UCSD-AML1 (cell line): ENCODE measurements at regions not wholly inside any gene's neighbourhood (a gene's known extent, or its start where the extent isn't known, plus 50 kb on each side); places are given as distances from the start of the nearest gene placed in this dataset.
"Not testable (repeated sequence)": the region's sequence is repeated elsewhere in the genome, so short reads cannot be mapped to it uniquely, and the experiment has no call there.

ENCODE experiments used
- DNase-seq: peaks from one replicate; lab custom pipeline; 2025; ENCODE audit not compliant: unreplicated experiment; lab: John Stamatoyannopoulos, UW

DNA sequence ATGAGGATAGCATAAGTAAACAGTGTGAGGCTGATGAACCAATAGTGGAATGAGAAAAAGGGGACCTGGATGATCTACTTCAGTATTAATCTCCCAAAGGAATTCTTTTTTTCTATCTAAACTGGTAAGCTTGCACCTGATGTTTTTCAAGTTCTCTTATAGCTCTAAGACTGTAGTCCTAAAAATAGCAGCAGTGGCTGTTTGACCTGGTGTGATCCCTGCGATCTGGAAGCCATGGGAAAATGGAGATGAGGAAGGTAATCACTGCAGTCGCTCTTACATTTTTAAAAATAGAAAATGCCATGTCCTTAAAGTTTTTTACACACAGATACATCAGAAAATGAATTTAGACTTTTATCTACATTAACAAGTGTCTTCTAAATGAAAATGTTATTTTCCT is 926.4 kb upstream of the SLC35B3 start:
- DNase-seq, result no peak

GRCh38 chr6:9360881-9361280 is 925.5 kb upstream of the SLC35B3 start:
- DNase-seq, result no peak

DNA sequence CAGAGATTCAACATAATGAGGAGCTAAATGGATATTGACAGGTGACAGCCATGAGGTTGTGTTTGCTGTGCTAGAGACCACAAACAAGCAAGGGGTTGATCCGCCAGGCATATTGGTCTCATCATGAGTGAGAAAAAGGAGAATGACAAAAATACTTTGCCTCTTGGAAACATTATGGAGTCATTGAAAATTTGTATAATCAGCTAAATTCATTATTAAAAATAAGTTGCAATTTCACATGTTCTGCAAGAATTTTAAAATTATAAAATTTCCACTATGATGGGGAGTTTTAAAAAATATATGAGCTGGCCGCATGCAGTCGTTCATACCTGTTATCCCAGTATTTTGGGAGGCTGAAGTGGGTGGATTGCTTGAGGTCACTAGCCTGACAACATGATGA is 912.3 kb upstream of the SLC35B3 start:
- DNase-seq, result no peak

- DNase-seq, result no peak
These were observed 911.6 kb upstream of the SLC35B3 start for GRCh38 chr6:9346923-9347322.

GRCh38 chr6:9335431-9335830 is 900.1 kb upstream of the SLC35B3 start:
- DNase-seq, result no peak

DNA sequence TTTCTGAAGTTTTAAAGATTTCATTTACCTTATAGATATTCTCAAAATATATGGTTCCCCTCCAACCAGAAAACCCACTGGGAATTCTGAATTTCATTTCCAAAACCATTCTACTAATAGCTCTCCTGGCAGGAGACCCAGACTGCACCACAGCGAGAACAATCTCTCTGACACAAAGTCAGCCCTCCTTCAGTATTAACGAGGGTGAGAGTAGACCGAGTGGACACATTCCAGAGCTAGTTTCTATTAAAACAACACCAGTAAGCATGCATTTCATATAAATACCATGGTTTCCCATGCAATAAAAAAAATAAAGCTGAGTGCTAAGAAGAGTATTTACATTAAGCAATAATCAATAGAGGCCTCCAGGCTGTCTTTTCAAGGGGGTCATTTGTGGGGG is 899.6 kb upstream of the SLC35B3 start:
- DNase-seq, result no peak

DNA sequence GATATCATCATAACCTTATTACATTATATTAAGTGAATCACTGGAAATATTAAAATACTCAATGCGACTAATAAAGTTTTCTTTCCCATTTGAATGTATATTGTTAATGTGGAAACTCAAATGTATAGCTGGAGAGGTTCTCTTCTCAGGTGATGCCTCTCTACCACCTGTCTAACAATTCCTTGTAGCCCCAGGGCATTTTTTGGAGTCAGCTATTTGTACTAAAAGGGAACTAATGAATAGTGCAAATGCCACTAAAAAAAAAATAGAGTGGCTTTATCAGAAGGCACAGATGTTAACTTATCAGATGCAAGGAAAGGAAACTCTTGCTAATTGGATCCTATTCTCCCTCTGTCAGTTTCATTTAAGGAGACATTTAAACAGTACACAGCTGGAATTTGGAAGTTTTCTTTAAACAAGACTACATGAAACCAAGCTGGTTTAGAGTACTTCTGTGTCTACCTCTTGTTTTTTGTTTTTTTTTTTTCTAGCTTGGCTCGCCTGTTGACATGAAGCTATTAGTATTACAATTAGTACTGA is 897.0 kb upstream of the SLC35B3 start:
- no peak for DNase-seq

DNA sequence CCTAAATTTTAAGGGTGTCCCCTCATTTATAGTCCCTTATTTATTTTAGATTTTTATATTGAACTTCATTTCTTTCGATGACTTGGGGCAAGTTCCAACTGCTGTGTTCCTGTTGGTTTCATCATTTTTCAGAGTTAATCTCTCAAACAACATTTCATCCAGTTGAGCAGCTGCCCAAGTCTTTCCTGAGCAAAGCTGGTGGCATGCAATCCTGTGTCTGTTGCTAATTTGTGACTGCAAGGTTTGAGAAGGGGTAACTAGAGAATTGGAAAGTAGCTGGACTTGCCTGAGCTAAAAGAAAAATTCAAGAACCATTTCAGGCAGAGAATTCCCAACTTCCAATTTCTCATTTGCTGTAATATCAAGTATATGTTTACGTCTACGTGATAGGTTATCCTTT is 881.5 kb upstream of the SLC35B3 start:
- no peak for DNase-seq

GRCh38 chr6:9315966-9316650 is 880.8 kb upstream of the SLC35B3 start:
- DNase-seq, result no peak

DNA sequence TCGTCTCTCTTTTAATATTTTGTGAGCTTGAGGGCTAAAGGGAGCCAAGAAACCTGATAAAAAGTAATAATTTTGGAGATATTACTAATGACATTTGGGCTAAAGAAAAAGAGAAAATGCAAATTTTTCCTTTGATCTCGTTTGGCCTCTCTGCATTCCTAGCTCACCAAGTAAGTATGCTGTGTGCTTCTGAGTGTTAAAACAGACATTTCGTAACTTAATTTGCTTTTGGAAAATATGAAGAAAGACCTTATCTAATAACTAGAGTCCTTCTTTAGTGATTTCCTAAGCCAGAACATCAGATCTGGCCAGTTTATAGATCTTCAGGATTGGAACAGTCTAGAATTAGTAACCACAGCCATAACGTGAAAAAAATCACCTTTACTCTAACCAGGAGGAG is 872.9 kb upstream of the SLC35B3 start:
- no peak for DNase-seq

DNA sequence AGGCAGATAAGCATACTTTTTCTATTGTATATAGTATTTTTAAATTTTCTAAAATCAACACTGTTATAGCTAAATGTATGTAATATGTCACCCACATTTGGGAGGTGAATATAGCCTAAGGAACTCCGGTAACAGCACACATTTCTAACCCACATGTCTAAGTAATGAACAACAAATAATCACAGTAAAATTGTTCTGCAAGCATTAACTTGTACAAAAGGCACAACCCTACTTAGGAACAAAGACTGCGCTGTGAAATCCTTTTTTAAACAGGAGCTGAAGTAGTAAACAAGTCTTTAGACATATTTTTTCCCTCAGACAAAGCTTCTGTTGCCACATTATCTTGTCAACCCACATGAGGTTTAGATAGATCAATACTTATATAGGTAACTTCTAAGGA is 872.4 kb upstream of the SLC35B3 start:
- no peak for DNase-seq

DNA sequence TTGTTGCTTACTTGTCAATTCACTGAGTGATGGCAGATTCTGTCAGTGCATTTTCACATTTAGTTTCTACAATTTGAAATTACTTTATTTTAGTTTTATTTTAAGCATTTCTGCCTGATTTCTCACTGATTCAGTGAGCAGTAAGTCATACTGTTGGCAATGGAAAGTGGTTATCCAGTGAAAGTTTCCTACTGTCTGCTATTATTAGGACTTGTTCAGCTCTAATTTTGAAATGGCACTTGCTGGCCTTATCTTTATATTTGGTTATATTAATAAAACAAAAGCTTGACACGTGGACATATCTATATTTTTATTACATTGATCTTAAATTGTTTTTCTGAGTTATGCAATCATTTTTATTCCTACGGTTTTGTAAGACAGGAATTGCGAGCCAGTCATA is 871.8 kb upstream of the SLC35B3 start:
- DNase-seq, result no peak

DNA sequence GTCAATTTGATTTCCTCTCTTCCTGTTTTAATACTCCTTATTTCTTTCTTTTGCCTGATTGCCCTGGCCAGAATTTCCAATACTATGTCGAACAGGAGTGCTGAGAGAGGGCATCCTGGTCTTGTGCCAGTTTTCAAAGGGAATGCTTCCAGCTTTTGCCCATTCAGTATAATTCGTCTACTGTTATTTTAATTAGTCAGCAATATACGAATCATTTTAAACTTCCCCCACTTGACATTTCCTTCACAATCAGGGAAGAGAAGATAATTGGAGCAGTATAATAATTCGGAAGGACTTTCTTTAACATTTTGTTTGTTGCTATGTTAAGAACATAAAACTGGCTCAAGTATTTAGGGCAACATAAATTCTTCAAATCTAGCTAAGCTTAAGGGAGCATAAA is 860.3 kb upstream of the SLC35B3 start:
- DNase-seq, result no peak

- no peak for DNase-seq
These were observed 857.6 kb upstream of the SLC35B3 start for GRCh38 chr6:9292975-9293374.

DNA sequence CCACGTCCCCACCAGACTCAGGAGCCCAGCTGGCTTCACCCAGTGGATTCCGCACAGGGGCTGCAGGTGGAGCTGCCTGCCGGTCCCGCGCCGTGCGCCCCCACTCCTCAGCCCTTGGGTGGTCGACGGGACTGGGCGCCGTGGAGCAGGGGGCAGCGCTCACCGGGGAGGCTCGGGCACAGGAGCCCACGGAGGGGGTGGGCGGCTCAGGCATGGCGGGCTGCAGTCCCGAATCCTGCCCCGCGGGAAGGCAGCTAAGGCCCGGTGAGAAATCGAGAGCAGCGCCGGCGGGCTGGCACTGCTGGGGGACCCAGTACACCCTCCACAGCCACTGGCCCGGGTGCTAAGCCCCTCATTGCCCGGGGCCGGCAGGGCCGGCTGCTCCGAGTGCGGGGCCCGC is 855.0 kb upstream of the SLC35B3 start:
- not testable (repeated sequence) for DNase-seq

- no peak for DNase-seq
These were observed 837.3 kb upstream of the SLC35B3 start for GRCh38 chr6:9272671-9273070.

DNA sequence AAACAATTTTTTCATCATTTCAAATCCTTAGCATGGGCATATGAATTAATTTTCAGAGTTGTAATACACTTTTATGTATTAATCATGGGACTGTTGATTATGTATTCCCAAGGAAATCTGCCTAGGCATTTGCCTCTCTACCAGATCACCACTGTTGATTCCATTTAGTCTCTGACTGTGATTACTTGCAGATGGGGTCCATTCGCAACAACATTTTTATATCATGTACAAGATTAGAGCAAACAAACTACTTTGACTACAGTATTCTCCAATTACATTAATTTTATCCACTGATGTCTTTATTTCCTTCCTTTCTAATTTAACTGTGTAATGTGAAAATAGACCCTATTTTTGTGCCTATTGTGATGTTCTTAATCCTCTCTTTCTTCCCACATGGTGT is 831.4 kb upstream of the SLC35B3 start:
- DNase-seq, result no peak

DNA sequence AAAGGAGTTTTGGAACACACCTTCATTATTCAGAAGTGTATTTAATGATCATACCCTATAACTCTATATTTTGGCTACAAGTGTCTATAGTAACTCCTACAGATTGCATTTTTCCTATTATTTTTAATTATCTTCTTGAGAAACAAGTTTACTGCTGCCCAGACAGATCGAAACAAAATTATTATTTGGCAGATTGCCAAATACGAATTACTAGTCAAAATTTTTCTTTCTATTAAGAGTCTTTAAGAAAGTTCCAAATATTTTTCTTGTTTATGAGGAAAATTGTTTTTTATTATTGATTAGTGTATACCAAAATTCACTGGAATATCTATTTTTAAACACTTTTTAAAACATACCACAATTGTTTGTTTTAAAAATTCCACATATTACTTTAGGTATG is 821.9 kb upstream of the SLC35B3 start:
- DNase-seq, result no peak

GRCh38 chr6:9254251-9254650 is 818.9 kb upstream of the SLC35B3 start:
- DNase-seq, result no peak

DNA sequence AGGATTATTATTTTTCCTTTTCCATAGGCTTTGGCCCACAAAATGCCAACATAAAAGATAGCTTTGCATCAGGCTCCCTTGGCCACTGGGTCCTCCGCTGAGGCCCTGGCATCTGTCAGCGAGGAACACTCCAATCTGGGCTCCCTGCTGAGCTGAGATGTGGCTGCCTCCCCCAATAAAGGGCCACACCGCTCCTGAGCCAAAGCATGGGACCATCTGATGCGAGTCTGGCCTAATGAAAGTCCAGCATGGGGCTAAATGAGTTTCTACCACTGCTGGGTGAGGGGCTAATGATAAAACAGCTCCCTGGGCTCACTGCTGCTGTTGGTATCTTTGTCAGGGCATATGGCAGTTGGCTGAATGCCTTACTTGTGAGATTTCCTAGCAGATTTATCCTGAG is 817.5 kb upstream of the SLC35B3 start:
- no peak for DNase-seq

DNA sequence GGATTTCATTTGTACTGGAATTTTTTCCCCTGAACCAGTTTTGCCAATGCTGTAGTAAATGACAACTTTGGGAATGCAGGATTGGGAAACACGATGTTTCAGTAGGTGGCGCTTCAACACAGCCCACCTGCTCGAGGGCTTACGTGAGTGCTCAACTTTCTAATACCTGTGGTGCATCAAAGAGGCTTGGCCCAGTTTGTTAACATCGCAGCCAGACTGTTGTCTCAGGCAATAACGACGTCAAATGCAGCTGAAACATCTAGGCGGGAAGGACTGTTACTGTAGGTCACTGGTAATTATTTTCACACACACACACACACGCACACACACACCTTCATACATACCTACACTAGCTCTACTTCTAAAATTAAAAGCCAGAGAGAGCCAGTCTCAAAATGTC is 815.5 kb upstream of the SLC35B3 start:
- peak; percentile 7 for DNase-seq

DNA sequence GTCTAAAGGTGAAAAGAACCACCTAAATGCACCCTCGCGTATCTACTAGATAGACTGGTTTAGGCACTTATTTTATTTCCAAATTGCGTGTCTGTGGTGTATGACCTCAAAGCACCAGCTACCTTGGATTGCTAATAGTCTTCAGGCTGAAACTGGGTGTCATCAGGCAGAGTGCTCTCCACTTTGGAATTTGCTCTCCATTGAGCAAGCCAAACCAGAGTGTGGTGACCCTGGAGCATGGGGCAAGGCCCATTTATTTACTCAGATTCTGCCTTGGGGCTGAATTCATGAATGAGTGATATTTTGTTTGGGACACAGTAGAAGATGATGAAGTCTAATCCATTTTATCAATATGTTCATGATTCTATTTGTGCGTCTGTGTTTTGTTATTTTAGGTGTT is 812.8 kb upstream of the SLC35B3 start:
- no peak for DNase-seq

DNA sequence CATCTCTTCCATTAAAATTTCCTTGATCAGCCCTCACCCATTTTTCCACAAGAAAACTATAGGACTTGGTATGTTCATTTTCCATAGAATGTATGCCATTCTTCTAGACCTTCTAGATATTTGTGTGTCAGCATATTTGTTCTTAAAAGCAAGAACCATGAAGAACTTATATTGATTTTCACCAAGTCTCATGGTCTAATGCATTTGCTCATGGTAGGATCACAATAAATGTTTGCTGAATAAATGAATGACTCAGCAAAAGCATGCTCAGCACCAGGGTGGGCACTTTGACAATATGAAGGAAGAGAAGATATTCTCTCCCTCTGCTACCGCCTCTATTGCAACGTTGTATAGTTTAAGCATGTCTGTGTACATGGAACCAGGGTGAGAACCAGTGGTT is 805.5 kb upstream of the SLC35B3 start:
- DNase-seq, result no peak
